CD14-positive monocyte (primary cell): ENCODE measurements at regions not wholly inside any gene's neighbourhood (a gene's known extent, or its start where the extent isn't known, plus 50 kb on each side); places are given as distances from the start of the nearest gene placed in this dataset.

Experiments
- DNase-seq, 3 donors: peaks; one replicate each; pipeline ENCODE4 v3.0.0-alpha.2; 2011 to 2022
- H2AFZ ChIP-seq: 2 replicates; pipeline ENCODE4 v1.6.0; 2012; ENCODE audit warnings: mild to moderate bottlenecking, low read depth, low read length, inconsistent platforms; ENCODE audit not compliant: insufficient read depth, poor library complexity, severe bottlenecking
- H3K27ac ChIP-seq, 2 donors: 1 replicate in 1 of 2; 2 replicates in 1 of 2; pipeline ENCODE4 v1.5.1; 2012 to 2013; ENCODE audit warnings: low read length in 2 of 2, control low read depth in 1 of 2, inconsistent platforms in 1 of 2, low read depth in 1 of 2, mild to moderate bottlenecking in 1 of 2
- H3K27me3 ChIP-seq, 2 donors: one replicate each; pipeline versions ENCODE4 v1.6.0 to v1.6.1; 2011 to 2013; ENCODE audit warnings: low read length in 2 of 2; ENCODE audit not compliant: control insufficient read depth in 2 of 2, insufficient read depth in 2 of 2
- H3K36me3 ChIP-seq, 2 donors: replicated peaks in 1 of 2; 1 replicate in 1 of 2; 2 replicates in 1 of 2; pipeline versions ENCODE4 v1.5.1 to v1.6.1; 2012 to 2013; ENCODE audit warnings: low read length in 2 of 2, control low read depth in 1 of 2, inconsistent platforms in 1 of 2, mild to moderate bottlenecking in 1 of 2; ENCODE audit not compliant: insufficient read depth in 2 of 2, control insufficient read depth in 1 of 2
- H3K4me1 ChIP-seq, 2 donors: 1 replicate in 1 of 2; 2 replicates in 1 of 2; pipeline versions ENCODE4 v1.5.1 to v1.6.1; 2012 to 2013; ENCODE audit warnings: low read length in 2 of 2, control low read depth in 1 of 2, inconsistent platforms in 1 of 2, mild to moderate bottlenecking in 1 of 2, moderate library complexity in 1 of 2; ENCODE audit not compliant: insufficient read depth in 2 of 2, control insufficient read depth in 1 of 2
- H3K4me2 ChIP-seq: replicated peaks from 2 replicates; pipeline ENCODE3; 2012; ENCODE audit warnings: low read length, moderate library complexity, mild to moderate bottlenecking; ENCODE audit not compliant: poor library complexity, severe bottlenecking; ENCODE audit errors: extremely low read depth
- H3K4me3 ChIP-seq, 3 experiments: fragments of 200-600 bp in 1 of 3; sonication (generic) in 1 of 3; replicated peaks in 1 of 3; 1 replicate in 2 of 3; 2 replicates in 1 of 3; pipeline ENCODE4 v1.5.1; 2011 to 2013; ENCODE audit warnings: low read length in 3 of 3, mild to moderate bottlenecking in 3 of 3, control low read depth in 2 of 3, low read depth in 2 of 3, inconsistent platforms in 1 of 3, moderate library complexity in 1 of 3
- H3K79me2 ChIP-seq: 2 replicates; pipeline ENCODE4 v1.6.0; 2012; ENCODE audit warnings: mild to moderate bottlenecking, control low read depth, inconsistent platforms, low read length, moderate library complexity; ENCODE audit not compliant: insufficient read depth
- H3K9ac ChIP-seq: 2 replicates; pipeline ENCODE4 v1.6.0; 2017; ENCODE audit warnings: low read length, mild to moderate bottlenecking; ENCODE audit not compliant: insufficient read depth, poor library complexity, severe bottlenecking
- H3K9me3 ChIP-seq, 2 donors: replicated peaks in 1 of 2; 1 replicate in 1 of 2; 2 replicates in 1 of 2; pipeline versions ENCODE4 v1.5.1 to v1.6.1; 2012 to 2013; ENCODE audit warnings: low read length in 2 of 2, control low read depth in 1 of 2; ENCODE audit not compliant: control insufficient read depth in 1 of 2, insufficient read depth in 1 of 2
- H4K20me1 ChIP-seq: 2 replicates; pipeline ENCODE4 v1.6.0; 2012; ENCODE audit warnings: mild to moderate bottlenecking, low read length, control low read depth, moderate library complexity; ENCODE audit not compliant: insufficient read depth
- H3K27ac Mint-ChIP-seq, 7 donors: one replicate each; pipeline ENCODE4 v1.8.0; 2020; ENCODE audit warnings: mild to moderate bottlenecking in 7 of 7, mixed read lengths in 7 of 7, moderate library complexity in 6 of 7, inconsistent platforms in 2 of 7
- H3K27me3 Mint-ChIP-seq, 3 donors: one replicate each; pipeline ENCODE4 v1.8.0; 2021 to 2022; ENCODE audit warnings: low read depth in 3 of 3, mild to moderate bottlenecking in 3 of 3, mixed read lengths in 3 of 3, moderate library complexity in 3 of 3, inconsistent platforms in 1 of 3
- H3K36me3 Mint-ChIP-seq, 2 donors: one replicate each; pipeline ENCODE4 v1.8.0; 2020; ENCODE audit warnings: mixed read lengths in 2 of 2, inconsistent platforms in 1 of 2, mild to moderate bottlenecking in 1 of 2
- H3K4me1 Mint-ChIP-seq: one replicate; pipeline ENCODE4 v1.8.0; 2020; ENCODE audit warnings: mild to moderate bottlenecking, mixed read lengths
- H3K4me3 Mint-ChIP-seq, 2 donors: one replicate each; pipeline ENCODE4 v1.8.0; 2020; ENCODE audit warnings: mild to moderate bottlenecking in 2 of 2, mixed read lengths in 2 of 2, moderate library complexity in 1 of 2
- H3K9me3 Mint-ChIP-seq, 7 donors: one replicate each; pipeline ENCODE4 v1.8.0; 2020 to 2022; ENCODE audit warnings: mixed read lengths in 7 of 7, mild to moderate bottlenecking in 6 of 7, moderate library complexity in 6 of 7, inconsistent platforms in 2 of 7
- CTCF ChIP-seq: fragments of 200-600 bp; IDR thresholded peaks from one replicate; pipeline ENCODE4 v1.8.0; 2022; ENCODE audit warnings: antibody characterized with exemption, mild to moderate bottlenecking
- WGBS: methylation state at CpG from one replicate; pipeline ENCODE4 v1.1.5; 2013; ENCODE audit warnings: missing lambda C conversion rate; ENCODE audit not compliant: insufficient coverage; 5-methylcytosine and 5-hydroxymethylcytosine counted together
- intact Hi-C, 2 donors: fragments of 100-400 bp; cut with micrococcal nuclease; formaldehyde crosslinking; loops; one replicate each; pipeline versions ENCODE4 v1.15.0 to v1.15.1; 2023

GRCh38 chr22:34763496-34763895 lies 302.5 kb upstream of the ISX start:
- Histone ChIP-seq H3K4me3 (no peak overlapping the region), H3K27ac (no peak overlapping the region), H3K4me1 (no peaks in the 10 kb centered on the region), H3K27me3 (no peaks in the 10 kb centered on the region), H3K9ac (no peak overlapping the region), H4K20me1 (no peaks in the 10 kb centered on the region), H3K79me2 (no peaks in the 10 kb centered on the region), H3K9me3 (no peaks in the 10 kb centered on the region), H3K36me3 (no peaks in the 10 kb centered on the region), H3K4me2 (no peak overlapping the region), H2AFZ (no peak overlapping the region)
- H3K9me3 Mint-ChIP-seq = peaks cover 0 to 4% (median 0%) of the 10 kb centered on the region in 7 donors
- no peak for DNase-seq
- no peak overlapping the region for H3K4me3 Mint-ChIP-seq
- peaks cover 0 to 3% (median 2%) of the 10 kb centered on the region in 3 donors for H3K27me3 Mint-ChIP-seq
- TF ChIP-seq CTCF = no peak
- H3K27ac Mint-ChIP-seq = no peak overlapping the region
- no peaks in the 10 kb centered on the region for H3K36me3 Mint-ChIP-seq
- 9% methylated on average over 1 of the region's 1 CpG for WGBS
- no peaks in the 10 kb centered on the region for H3K4me1 Mint-ChIP-seq
- intact Hi-C loops = no loop called here

DNA sequence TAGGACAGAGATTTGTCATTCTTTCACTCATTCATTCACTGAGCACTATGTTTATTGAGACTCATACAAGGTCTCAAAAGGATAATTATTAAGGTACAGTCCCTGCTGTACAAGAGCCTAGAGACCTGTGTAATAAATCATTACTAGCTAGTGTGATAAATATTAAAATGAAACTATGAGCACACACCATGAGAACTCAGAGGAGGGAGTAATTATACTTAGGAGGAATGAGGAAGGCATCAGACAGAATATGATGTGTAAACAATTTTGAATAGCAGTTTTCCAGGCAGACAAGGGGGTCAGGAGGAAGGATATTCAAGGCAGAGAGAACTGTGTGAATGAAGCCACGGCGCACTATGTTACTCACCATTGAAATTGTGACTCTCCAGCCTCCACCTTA lies 300.8 kb upstream of the ISX start:
- no peak overlapping the region for H3K27ac Mint-ChIP-seq
- Histone ChIP-seq H3K4me1 (no peaks in the 10 kb centered on the region), H3K27me3 (no peaks in the 10 kb centered on the region), H2AFZ (no peak overlapping the region), H3K4me3 (no peak overlapping the region), H3K36me3 (no peaks in the 10 kb centered on the region), H3K9me3 (no peaks in the 10 kb centered on the region), H3K9ac (no peak overlapping the region), H3K27ac (no peak overlapping the region), H4K20me1 (no peaks in the 10 kb centered on the region), H3K4me2 (no peak overlapping the region), H3K79me2 (no peaks in the 10 kb centered on the region)
- H3K4me3 Mint-ChIP-seq = no peak overlapping the region
- intact Hi-C loops = no loop called here
- no CpG with 5 or more reads among the region's 2 CpGs for WGBS
- H3K36me3 Mint-ChIP-seq = no peaks in the 10 kb centered on the region
- TF ChIP-seq CTCF = no peak
- H3K27me3 Mint-ChIP-seq = peaks cover 0 to 3% (median 0%) of the 10 kb centered on the region in 3 donors
- H3K9me3 Mint-ChIP-seq = peaks cover 0 to 2% (median 0%) of the 10 kb centered on the region in 7 donors
- DNase-seq = no peak
- no peaks in the 10 kb centered on the region for H3K4me1 Mint-ChIP-seq
